HepG2 (cell line): ENCODE measurements at regions not wholly inside any gene's neighbourhood (a gene's known extent, or its start where the extent isn't known, plus 50 kb on each side); places are given as distances from the start of the nearest gene placed in this dataset.

ENCODE experiments used
- ATAC-seq: fragments of 200-7000 bp; cut with Tn5 transposase; 3 replicates; pipeline ENCODE4 v1.9.1; 2020; ENCODE audit warnings: mild to moderate bottlenecking, moderate library complexity
- BruUV-seq: library from RNA; stranded (reverse); fragments of 400-500 nt; replicated peaks from 2 replicates; lab custom pipeline; 2021; lab: Mats Ljungman, UMichigan
- CTCF ChIA-PET: fragments of 300-600 bp; formaldehyde crosslinking; extraction: SDS; loops from one replicate; lab custom pipeline; 2021; ENCODE audit warnings: low total read pairs, inconsistent platforms, low intra/inter-chr PET ratio; lab: Yijun Ruan, JAX
- POLR2A ChIA-PET: fragments of 350-600 bp; sonication (Branson Sonifier 250); formaldehyde crosslinking; loops from one replicate; lab custom pipeline; 2020; ENCODE audit warnings: antibody characterized with exemption, inconsistent platforms; lab: Yijun Ruan, JAX
- DNase-seq: peaks from one replicate; pipeline ENCODE4 v3.0.0-alpha.2; 2015; ENCODE audit warnings: low spot score
- FAIRE-seq: peaks from 3 replicates; lab custom pipeline; 2011; peaks lifted over from hg19 to GRCh38; lab: Jason Lieb, UNC
- H2AFZ ChIP-seq: one replicate; pipeline ENCODE4 v1.6.1; 2011; ENCODE audit warnings: low read length, inconsistent platforms
- H3K27ac ChIP-seq: fragments of 300-600 bp; 3 replicates; pipeline ENCODE4 v1.8.0; 2011; ENCODE audit warnings: mixed run types, mild to moderate bottlenecking, mixed read lengths, low read length, inconsistent platforms; ENCODE audit not compliant: insufficient read depth; ENCODE audit errors: extremely low read length
- H3K27me3 ChIP-seq, 2 experiments: fragments of 200-600 bp in 1 of 2; 2 replicates in 1 of 2; 3 replicates in 1 of 2; pipeline versions ENCODE4 v1.6.0 to v1.8.0; 2011; ENCODE audit warnings: low read length in 2 of 2, mild to moderate bottlenecking in 2 of 2, moderate library complexity in 2 of 2, inconsistent platforms in 1 of 2; ENCODE audit not compliant: insufficient read depth in 2 of 2, control insufficient read depth in 1 of 2
- H3K36me3 ChIP-seq, 2 experiments: fragments of 200-600 bp in 1 of 2; replicated peaks in 1 of 2; 2 replicates in 1 of 2; 3 replicates in 1 of 2; pipeline versions ENCODE4 v1.5.1 to v1.8.0; 2011; ENCODE audit warnings: low read length in 2 of 2, inconsistent platforms in 1 of 2; ENCODE audit not compliant: insufficient read depth in 2 of 2, control insufficient read depth in 1 of 2
- H3K4me1 ChIP-seq: 2 replicates; pipeline ENCODE4 v1.5.1; 2012; ENCODE audit warnings: low read length, inconsistent platforms; ENCODE audit not compliant: insufficient read depth
- H3K4me2 ChIP-seq: 2 replicates; pipeline ENCODE4 v1.6.0; 2011; ENCODE audit warnings: low read depth, low read length, inconsistent platforms
- H3K4me3 ChIP-seq, 3 experiments: fragments of 200-600 bp in 1 of 3; sonication (generic), shearing (Covaris generic) in 1 of 3; replicated peaks in 1 of 3; 2 replicates each; pipeline ENCODE4 v1.5.1; 2011 to 2016; ENCODE audit warnings: low read length in 3 of 3, inconsistent platforms in 2 of 3, low read depth in 2 of 3, mild to moderate bottlenecking in 2 of 3, control low read depth in 1 of 3, mixed read lengths in 1 of 3; ENCODE audit not compliant: insufficient read depth in 1 of 3
- H3K79me2 ChIP-seq: one replicate; pipeline ENCODE4 v1.6.1; 2011; ENCODE audit warnings: low read length, inconsistent platforms; ENCODE audit not compliant: insufficient read depth
- H3K9ac ChIP-seq: 2 replicates; pipeline ENCODE4 v1.6.0; 2011; ENCODE audit warnings: mild to moderate bottlenecking, low read depth, low read length, inconsistent platforms; ENCODE audit not compliant: insufficient read depth
- H3K9me3 ChIP-seq: 2 replicates; pipeline ENCODE4 v1.5.1; 2012; ENCODE audit warnings: mild to moderate bottlenecking, low read length
- H4K20me1 ChIP-seq: 2 replicates; pipeline ENCODE4 v1.6.0; 2011; ENCODE audit warnings: inconsistent platforms, mild to moderate bottlenecking, low read length, moderate library complexity; ENCODE audit not compliant: insufficient read depth
- AHDC1 ChIP-seq: sonication (generic); formaldehyde crosslinking; IDR thresholded peaks from 2 replicates; pipeline ENCODE4 v1.5.1; 2020; ENCODE audit warnings: mild to moderate bottlenecking, missing genetic modification reagents, borderline replicate concordance
- ARID2 ChIP-seq: sonication (generic); formaldehyde crosslinking; IDR thresholded peaks from 2 replicates; pipeline ENCODE4 v1.8.1; 2022; ENCODE audit warnings: mild to moderate bottlenecking, missing genetic modification reagents, borderline replicate concordance
- ATF7 ChIP-seq, 2 experiments: fragments of 450-650 bp in 1 of 2; sonication (generic) in 1 of 2; formaldehyde crosslinking in 1 of 2; IDR thresholded peaks; 2 replicates each; pipeline versions ENCODE4 v1.4.0 to v1.6.1; 2016 to 2020; ENCODE audit warnings: antibody characterized with exemption in 1 of 2, mild to moderate bottlenecking in 1 of 2, missing genetic modification reagents in 1 of 2
- CHD2 ChIP-seq: IDR thresholded peaks from 2 replicates; pipeline ENCODE4 v1.6.1; 2011; ENCODE audit warnings: low read depth, low read length, improper control_type of control experiment
- HBP1 ChIP-seq: IDR thresholded peaks from 2 replicates; pipeline ENCODE4 v1.6.1; 2016; ENCODE audit warnings: low read depth, control low read depth
- KLF15 ChIP-seq: sonication (generic); formaldehyde crosslinking; IDR thresholded peaks from 2 replicates; pipeline ENCODE4 v1.8.1; 2023; ENCODE audit warnings: borderline replicate concordance, mild to moderate bottlenecking, inconsistent platforms, missing genetic modification reagents, mixed read lengths
- MAFG ChIP-seq: sonication (generic); formaldehyde crosslinking; IDR thresholded peaks from 2 replicates; pipeline ENCODE4 v1.5.1; 2020; ENCODE audit warnings: mild to moderate bottlenecking, missing genetic modification reagents
- MATR3 ChIP-seq: sonication (generic); formaldehyde crosslinking; IDR thresholded peaks from 2 replicates; pipeline ENCODE4 v1.4.0; 2020; ENCODE audit warnings: missing genetic modification reagents
- NR2C2 ChIP-seq: sonication (generic); formaldehyde crosslinking; IDR thresholded peaks from 2 replicates; pipeline ENCODE4 v1.4.0; 2020; ENCODE audit warnings: missing genetic modification reagents, mild to moderate bottlenecking, moderate library complexity, borderline replicate concordance
- TCF7L2 ChIP-seq: IDR thresholded peaks from 2 replicates; pipeline ENCODE4 v1.6.1; 2011; ENCODE audit warnings: mild to moderate bottlenecking, low read depth, low read length, moderate library complexity
- TIGD3 ChIP-seq: sonication (generic); formaldehyde crosslinking; IDR thresholded peaks from 2 replicates; pipeline ENCODE4 v1.5.1; 2020; ENCODE audit warnings: mild to moderate bottlenecking, missing genetic modification reagents, borderline replicate concordance
- ZNF414 ChIP-seq: sonication (generic); formaldehyde crosslinking; IDR thresholded peaks from 2 replicates; pipeline ENCODE4 v1.5.0; 2020; ENCODE audit warnings: missing genetic modification reagents
- ZNF724P ChIP-seq: sonication (generic); formaldehyde crosslinking; IDR thresholded peaks from 2 replicates; pipeline ENCODE4 v1.8.0; 2022; ENCODE audit warnings: missing genetic modification reagents, borderline replicate concordance
- ZNF792 ChIP-seq: IDR thresholded peaks from 2 replicates; pipeline ENCODE4 v1.6.1; 2016
- ZNF878 ChIP-seq: sonication (generic); formaldehyde crosslinking; IDR thresholded peaks from 2 replicates; pipeline ENCODE4 v1.8.1; 2023; ENCODE audit warnings: mild to moderate bottlenecking, missing genetic modification reagents, moderate library complexity
- ZSCAN21 ChIP-seq: sonication (generic); formaldehyde crosslinking; IDR thresholded peaks from 2 replicates; pipeline ENCODE4 v1.8.0; 2022; ENCODE audit warnings: mild to moderate bottlenecking, missing genetic modification reagents, moderate library complexity, borderline replicate concordance
- WGBS: methylation state at CpG from one replicate; pipeline ENCODE4 v1.1.6; 2017; ENCODE audit warnings: low lambda C conversion rate; 5-methylcytosine and 5-hydroxymethylcytosine counted together
- in situ Hi-C: cut with HindIII; loops from 2 replicates; pipeline ENCODE4 v1.10.0; 2017; ENCODE audit warnings: low pct_unique_long_range_greater_than_20kb; ENCODE audit not compliant: extremely low pct_ligation_motif_present
- intact Hi-C: fragments of 100-400 bp; cut with micrococcal nuclease; formaldehyde crosslinking; loops from one replicate; pipeline ENCODE4 v1.10.0; 2022; ENCODE audit not compliant: unreplicated experiment

- H3K9me3 ChIP-seq: 0 out of 2 replicates have a peak, but pooled peaks cover 17% of the 10 kb centered on the region
- H2AFZ ChIP-seq: no peak overlapping the region
- no peaks in the 10 kb centered on the region for H4K20me1 ChIP-seq
- H3K4me3 ChIP-seq: no peak overlapping the region
- FAIRE-seq (no peak), DNase-seq (no peak), ATAC-seq (no peak)
- no peak overlapping the region for H3K9ac ChIP-seq
- H3K27me3 ChIP-seq: no peaks in the 10 kb centered on the region
- in situ Hi-C loops: no loop called here
- H3K27ac ChIP-seq: no peak overlapping the region
- no TSS peak for BruUV-seq
- no peaks in the 10 kb centered on the region for H3K4me1 ChIP-seq
- WGBS: 7% methylated on average over 6 of the region's 10 CpGs
- no peaks in the 10 kb centered on the region for H3K36me3 ChIP-seq
- H3K4me2 ChIP-seq: no peak overlapping the region
- intact Hi-C loops: no loop called here
- H3K79me2 ChIP-seq: no peaks in the 10 kb centered on the region
- POLR2A ChIA-PET: no interaction called here
- CTCF ChIA-PET: no interaction called here
- TF ChIP-seq ZNF792 (no peak), ZSCAN21 (CRISPR knock-in tag) (no peak), ZNF414 (CRISPR knock-in tag) (no peak), TIGD3 (CRISPR knock-in tag) (no peak), AHDC1 (CRISPR knock-in tag) (no peak), ARID2 (no peak), KLF15 (no peak), CHD2 (no peak), HBP1 (no peak), ZNF724P (no peak), NR2C2 (CRISPR knock-in tag) (no peak), ZNF878 (CRISPR knock-in tag) (no peak), ATF7 (IDR thresholded peaks at IDR 0.05) (no peak), ATF7 (CRISPR knock-in tag; IDR thresholded peaks at IDR 0.05) (no peak), MAFG (CRISPR knock-in tag) (no peak), MATR3 (CRISPR knock-in tag) (no peak), TCF7L2 (no peak)
Observed at GRCh38 chr5:3709717-3710348, 114.2 kb downstream of the IRX1 start.
